CD14-positive monocyte (primary cell): ENCODE measurements at regions not wholly inside any gene's neighbourhood (a gene's known extent, or its start where the extent isn't known, plus 50 kb on each side); places are given as distances from the start of the nearest gene placed in this dataset.
A peak's percentile ranks its signal among the peaks of the same experiment; 100 is the strongest.

ENCODE experiments used
- DNase-seq, 3 donors: peaks; one replicate each; pipeline ENCODE4 v3.0.0-alpha.2; 2011 to 2022
- H2AFZ ChIP-seq: 2 replicates; pipeline ENCODE4 v1.6.0; 2012; ENCODE audit warnings: mild to moderate bottlenecking, low read depth, low read length, inconsistent platforms; ENCODE audit not compliant: insufficient read depth, poor library complexity, severe bottlenecking
- H3K27ac ChIP-seq, 2 donors: 1 replicate in 1 of 2; 2 replicates in 1 of 2; pipeline ENCODE4 v1.5.1; 2012 to 2013; ENCODE audit warnings: low read length in 2 of 2, control low read depth in 1 of 2, inconsistent platforms in 1 of 2, low read depth in 1 of 2, mild to moderate bottlenecking in 1 of 2
- H3K27me3 ChIP-seq, 2 donors: one replicate each; pipeline versions ENCODE4 v1.6.0 to v1.6.1; 2011 to 2013; ENCODE audit warnings: low read length in 2 of 2; ENCODE audit not compliant: control insufficient read depth in 2 of 2, insufficient read depth in 2 of 2
- H3K36me3 ChIP-seq, 2 donors: replicated peaks in 1 of 2; 1 replicate in 1 of 2; 2 replicates in 1 of 2; pipeline versions ENCODE4 v1.5.1 to v1.6.1; 2012 to 2013; ENCODE audit warnings: low read length in 2 of 2, control low read depth in 1 of 2, inconsistent platforms in 1 of 2, mild to moderate bottlenecking in 1 of 2; ENCODE audit not compliant: insufficient read depth in 2 of 2, control insufficient read depth in 1 of 2
- H3K4me1 ChIP-seq, 2 donors: 1 replicate in 1 of 2; 2 replicates in 1 of 2; pipeline versions ENCODE4 v1.5.1 to v1.6.1; 2012 to 2013; ENCODE audit warnings: low read length in 2 of 2, control low read depth in 1 of 2, inconsistent platforms in 1 of 2, mild to moderate bottlenecking in 1 of 2, moderate library complexity in 1 of 2; ENCODE audit not compliant: insufficient read depth in 2 of 2, control insufficient read depth in 1 of 2
- H3K4me2 ChIP-seq: replicated peaks from 2 replicates; pipeline ENCODE3; 2012; ENCODE audit warnings: low read length, moderate library complexity, mild to moderate bottlenecking; ENCODE audit not compliant: poor library complexity, severe bottlenecking; ENCODE audit errors: extremely low read depth
- H3K4me3 ChIP-seq, 3 experiments: fragments of 200-600 bp in 1 of 3; sonication (generic) in 1 of 3; replicated peaks in 1 of 3; 1 replicate in 2 of 3; 2 replicates in 1 of 3; pipeline ENCODE4 v1.5.1; 2011 to 2013; ENCODE audit warnings: low read length in 3 of 3, mild to moderate bottlenecking in 3 of 3, control low read depth in 2 of 3, low read depth in 2 of 3, inconsistent platforms in 1 of 3, moderate library complexity in 1 of 3
- H3K79me2 ChIP-seq: 2 replicates; pipeline ENCODE4 v1.6.0; 2012; ENCODE audit warnings: mild to moderate bottlenecking, control low read depth, inconsistent platforms, low read length, moderate library complexity; ENCODE audit not compliant: insufficient read depth
- H3K9ac ChIP-seq: 2 replicates; pipeline ENCODE4 v1.6.0; 2017; ENCODE audit warnings: low read length, mild to moderate bottlenecking; ENCODE audit not compliant: insufficient read depth, poor library complexity, severe bottlenecking
- H3K9me3 ChIP-seq, 2 donors: replicated peaks in 1 of 2; 1 replicate in 1 of 2; 2 replicates in 1 of 2; pipeline versions ENCODE4 v1.5.1 to v1.6.1; 2012 to 2013; ENCODE audit warnings: low read length in 2 of 2, control low read depth in 1 of 2; ENCODE audit not compliant: control insufficient read depth in 1 of 2, insufficient read depth in 1 of 2
- H4K20me1 ChIP-seq: 2 replicates; pipeline ENCODE4 v1.6.0; 2012; ENCODE audit warnings: mild to moderate bottlenecking, low read length, control low read depth, moderate library complexity; ENCODE audit not compliant: insufficient read depth
- H3K27ac Mint-ChIP-seq, 7 donors: one replicate each; pipeline ENCODE4 v1.8.0; 2020; ENCODE audit warnings: mild to moderate bottlenecking in 7 of 7, mixed read lengths in 7 of 7, moderate library complexity in 6 of 7, inconsistent platforms in 2 of 7
- H3K27me3 Mint-ChIP-seq, 3 donors: one replicate each; pipeline ENCODE4 v1.8.0; 2021 to 2022; ENCODE audit warnings: low read depth in 3 of 3, mild to moderate bottlenecking in 3 of 3, mixed read lengths in 3 of 3, moderate library complexity in 3 of 3, inconsistent platforms in 1 of 3
- H3K36me3 Mint-ChIP-seq, 2 donors: one replicate each; pipeline ENCODE4 v1.8.0; 2020; ENCODE audit warnings: mixed read lengths in 2 of 2, inconsistent platforms in 1 of 2, mild to moderate bottlenecking in 1 of 2
- H3K4me1 Mint-ChIP-seq: one replicate; pipeline ENCODE4 v1.8.0; 2020; ENCODE audit warnings: mild to moderate bottlenecking, mixed read lengths
- H3K4me3 Mint-ChIP-seq, 2 donors: one replicate each; pipeline ENCODE4 v1.8.0; 2020; ENCODE audit warnings: mild to moderate bottlenecking in 2 of 2, mixed read lengths in 2 of 2, moderate library complexity in 1 of 2
- H3K9me3 Mint-ChIP-seq, 7 donors: one replicate each; pipeline ENCODE4 v1.8.0; 2020 to 2022; ENCODE audit warnings: mixed read lengths in 7 of 7, mild to moderate bottlenecking in 6 of 7, moderate library complexity in 6 of 7, inconsistent platforms in 2 of 7
- WGBS: methylation state at CpG from one replicate; pipeline ENCODE4 v1.1.5; 2013; ENCODE audit warnings: missing lambda C conversion rate; ENCODE audit not compliant: insufficient coverage; 5-methylcytosine and 5-hydroxymethylcytosine counted together
- intact Hi-C, 2 donors: fragments of 100-400 bp; cut with micrococcal nuclease; formaldehyde crosslinking; loops; one replicate each; pipeline versions ENCODE4 v1.15.0 to v1.15.1; 2023
- TF ChIP-seq, protein P1 (sequence below): fragments of 200-600 bp; IDR thresholded peaks from one replicate; pipeline ENCODE4 v1.8.0; 2022; ENCODE audit warnings: antibody characterized with exemption, mild to moderate bottlenecking

GRCh38 chr21:39033878-39034589 lies 149.2 kb downstream of the PSMG1 start:
- Mint-ChIP-seq H3K36me3 (peaks cover 0 to 3% of the 10 kb centered on the region in 2 donors), H3K27ac (peak overlapping the region in 1 of 7 donors; percentile 7), H3K4me1 (peaks cover 6% of the 10 kb centered on the region), H3K9me3 (no peaks in the 10 kb centered on the region), H3K27me3 (peaks cover 0 to 3% (median 2%) of the 10 kb centered on the region in 3 donors), H3K4me3 (no peak overlapping the region)
- H3K4me3 ChIP-seq = no peak overlapping the region
- WGBS = 61% methylated on average over 13 of the region's 22 CpGs
- peaks cover 2 to 6% of the 10 kb centered on the region in 2 donors for H3K4me1 ChIP-seq
- no peaks in the 10 kb centered on the region for H3K27me3 ChIP-seq
- no peaks in the 10 kb centered on the region for H4K20me1 ChIP-seq
- no peaks in the 10 kb centered on the region for H3K79me2 ChIP-seq
- no peak overlapping the region for H3K27ac ChIP-seq
- no peaks in the 10 kb centered on the region for H3K9me3 ChIP-seq
- intact Hi-C loops = no loop called here
- H3K4me2 ChIP-seq = no peak overlapping the region
- H2AFZ ChIP-seq = peak overlapping the region; percentile 40
- no peaks in the 10 kb centered on the region for H3K36me3 ChIP-seq
- no peak overlapping the region for H3K9ac ChIP-seq
- DNase-seq = no peak
- TF ChIP-seq, protein P1, sequence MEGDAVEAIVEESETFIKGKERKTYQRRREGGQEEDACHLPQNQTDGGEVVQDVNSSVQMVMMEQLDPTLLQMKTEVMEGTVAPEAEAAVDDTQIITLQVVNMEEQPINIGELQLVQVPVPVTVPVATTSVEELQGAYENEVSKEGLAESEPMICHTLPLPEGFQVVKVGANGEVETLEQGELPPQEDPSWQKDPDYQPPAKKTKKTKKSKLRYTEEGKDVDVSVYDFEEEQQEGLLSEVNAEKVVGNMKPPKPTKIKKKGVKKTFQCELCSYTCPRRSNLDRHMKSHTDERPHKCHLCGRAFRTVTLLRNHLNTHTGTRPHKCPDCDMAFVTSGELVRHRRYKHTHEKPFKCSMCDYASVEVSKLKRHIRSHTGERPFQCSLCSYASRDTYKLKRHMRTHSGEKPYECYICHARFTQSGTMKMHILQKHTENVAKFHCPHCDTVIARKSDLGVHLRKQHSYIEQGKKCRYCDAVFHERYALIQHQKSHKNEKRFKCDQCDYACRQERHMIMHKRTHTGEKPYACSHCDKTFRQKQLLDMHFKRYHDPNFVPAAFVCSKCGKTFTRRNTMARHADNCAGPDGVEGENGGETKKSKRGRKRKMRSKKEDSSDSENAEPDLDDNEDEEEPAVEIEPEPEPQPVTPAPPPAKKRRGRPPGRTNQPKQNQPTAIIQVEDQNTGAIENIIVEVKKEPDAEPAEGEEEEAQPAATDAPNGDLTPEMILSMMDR = no peak

- H3K27ac Mint-ChIP-seq = peak overlapping the region in 2 of 7 donors; percentile 42 to 57
- H3K27ac ChIP-seq = no peak overlapping the region
- H3K36me3 Mint-ChIP-seq = peaks cover 0 to 3% of the 10 kb centered on the region in 2 donors
- peaks cover 2 to 13% (median 6%) of the 10 kb centered on the region in 7 donors for H3K9me3 Mint-ChIP-seq
- H3K4me3 Mint-ChIP-seq = no peak overlapping the region
- no peaks in the 10 kb centered on the region for H3K36me3 ChIP-seq
- intact Hi-C loops = no loop called here
- 95% methylated on average over 10 of the region's 14 CpGs for WGBS
- H3K79me2 ChIP-seq = no peaks in the 10 kb centered on the region
- H3K4me3 ChIP-seq = no peak overlapping the region
- no peak overlapping the region for H2AFZ ChIP-seq
- H3K27me3 Mint-ChIP-seq = peaks cover 0 to 3% (median 2%) of the 10 kb centered on the region in 3 donors
- H3K4me1 Mint-ChIP-seq = peaks cover 6% of the 10 kb centered on the region
- TF ChIP-seq, protein P1 = no peak
- no peak overlapping the region for H3K4me2 ChIP-seq
- no peak overlapping the region for H3K9ac ChIP-seq
- no peaks in the 10 kb centered on the region for H4K20me1 ChIP-seq
- peaks cover 2 to 6% of the 10 kb centered on the region in 2 donors for H3K4me1 ChIP-seq
- no peak for DNase-seq
- no peaks in the 10 kb centered on the region for H3K27me3 ChIP-seq
- peaks cover 3 to 11% of the 10 kb centered on the region in 2 donors for H3K9me3 ChIP-seq
These were observed 153.1 kb downstream of the PSMG1 start for GRCh38 chr21:39029900-39030884.
